ENCODE measurements at regions not wholly inside any gene's neighbourhood (a gene's known extent, or its start where the extent isn't known, plus 50 kb on each side); places are given as distances from the start of the nearest gene placed in this dataset.
"Not testable (repeated sequence)": the region's sequence is repeated elsewhere in the genome, so short reads cannot be mapped to it uniquely, and the experiment has no call there.

DNA sequence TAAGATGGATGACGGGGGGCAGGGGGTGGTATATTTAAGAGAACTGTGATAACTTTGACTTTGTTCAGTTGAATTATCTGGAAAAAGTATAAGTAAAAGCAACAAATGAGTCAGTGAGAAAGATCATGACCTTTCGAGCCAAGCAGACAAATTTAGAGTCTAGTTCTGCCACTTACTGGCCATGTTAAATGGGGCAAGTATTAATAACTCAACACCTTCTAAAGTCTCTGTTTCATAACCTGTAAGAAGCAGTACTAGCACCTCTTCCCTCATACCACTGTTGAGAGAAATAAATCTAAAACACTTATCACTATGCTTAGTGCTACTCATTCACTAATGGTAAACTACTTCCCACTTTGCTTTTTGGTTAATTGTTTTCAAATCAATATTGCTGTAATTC is 604.4 kb upstream of the LRRN3 start:
- DNase-seq (ENCODE audit: extremely low read depth, insufficient read length), result no peak

DNA sequence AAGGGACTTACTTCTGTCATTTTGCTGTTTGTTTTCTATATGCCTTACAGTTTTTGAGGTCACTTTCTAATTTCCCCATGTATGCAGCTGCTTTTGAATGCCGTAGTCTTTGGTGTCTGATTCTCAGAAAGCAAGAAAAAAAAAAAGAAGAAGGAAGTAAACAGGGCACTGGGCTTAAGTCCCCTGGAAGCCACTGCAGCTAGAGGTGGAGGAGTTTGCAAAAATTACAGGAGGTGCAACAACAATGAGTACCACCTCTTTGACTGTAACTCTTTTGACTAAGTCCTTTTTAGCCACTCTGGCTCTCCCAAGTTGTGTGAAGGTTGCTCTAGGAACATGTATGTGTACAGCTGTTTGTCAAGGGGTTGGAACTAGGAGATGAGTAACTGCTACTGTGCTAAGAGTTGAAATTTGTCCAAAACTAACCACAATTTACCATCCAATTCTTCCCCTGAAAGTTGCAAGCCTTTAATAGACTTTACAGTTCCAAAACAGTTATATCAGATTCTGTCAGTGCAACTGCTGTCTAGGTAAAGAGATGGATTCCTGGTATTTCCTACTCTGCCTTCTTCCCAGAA is 588.0 kb upstream of the LRRN3 start:
- Histone ChIP-seq H3K4me3 (replicated peaks; ENCODE audit: low read depth, low read length) (no peak overlapping the region), H3K36me3 (ENCODE audit: control insufficient read depth, insufficient read depth, low read length) (no peaks in the 10 kb centered on the region), H3K27me3 (replicated peaks; ENCODE audit: control insufficient read depth, insufficient read depth, low read length) (no peaks in the 10 kb centered on the region)
- TF ChIP-seq, protein P1, sequence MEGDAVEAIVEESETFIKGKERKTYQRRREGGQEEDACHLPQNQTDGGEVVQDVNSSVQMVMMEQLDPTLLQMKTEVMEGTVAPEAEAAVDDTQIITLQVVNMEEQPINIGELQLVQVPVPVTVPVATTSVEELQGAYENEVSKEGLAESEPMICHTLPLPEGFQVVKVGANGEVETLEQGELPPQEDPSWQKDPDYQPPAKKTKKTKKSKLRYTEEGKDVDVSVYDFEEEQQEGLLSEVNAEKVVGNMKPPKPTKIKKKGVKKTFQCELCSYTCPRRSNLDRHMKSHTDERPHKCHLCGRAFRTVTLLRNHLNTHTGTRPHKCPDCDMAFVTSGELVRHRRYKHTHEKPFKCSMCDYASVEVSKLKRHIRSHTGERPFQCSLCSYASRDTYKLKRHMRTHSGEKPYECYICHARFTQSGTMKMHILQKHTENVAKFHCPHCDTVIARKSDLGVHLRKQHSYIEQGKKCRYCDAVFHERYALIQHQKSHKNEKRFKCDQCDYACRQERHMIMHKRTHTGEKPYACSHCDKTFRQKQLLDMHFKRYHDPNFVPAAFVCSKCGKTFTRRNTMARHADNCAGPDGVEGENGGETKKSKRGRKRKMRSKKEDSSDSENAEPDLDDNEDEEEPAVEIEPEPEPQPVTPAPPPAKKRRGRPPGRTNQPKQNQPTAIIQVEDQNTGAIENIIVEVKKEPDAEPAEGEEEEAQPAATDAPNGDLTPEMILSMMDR (IDR thresholded peaks at IDR 0.05; ENCODE audit: insufficient read depth, low read length, poor library complexity, severe bottlenecking), result no peak
- DNase-seq (ENCODE audit: extremely low read depth, insufficient read length), result no peak

More for the DNA sequence above, 604.4 kb upstream of the LRRN3 start:
- TF ChIP-seq, protein P1 (IDR thresholded peaks at IDR 0.05; ENCODE audit: insufficient read depth, low read length, poor library complexity, severe bottlenecking), result no peak
- no peaks in the 10 kb centered on the region for H3K27me3 ChIP-seq (replicated peaks; ENCODE audit: control insufficient read depth, insufficient read depth, low read length)
- H3K4me3 ChIP-seq (replicated peaks; ENCODE audit: low read depth, low read length), result no peak overlapping the region
- H3K36me3 ChIP-seq (ENCODE audit: control insufficient read depth, insufficient read depth, low read length), result no peaks in the 10 kb centered on the region

DNA sequence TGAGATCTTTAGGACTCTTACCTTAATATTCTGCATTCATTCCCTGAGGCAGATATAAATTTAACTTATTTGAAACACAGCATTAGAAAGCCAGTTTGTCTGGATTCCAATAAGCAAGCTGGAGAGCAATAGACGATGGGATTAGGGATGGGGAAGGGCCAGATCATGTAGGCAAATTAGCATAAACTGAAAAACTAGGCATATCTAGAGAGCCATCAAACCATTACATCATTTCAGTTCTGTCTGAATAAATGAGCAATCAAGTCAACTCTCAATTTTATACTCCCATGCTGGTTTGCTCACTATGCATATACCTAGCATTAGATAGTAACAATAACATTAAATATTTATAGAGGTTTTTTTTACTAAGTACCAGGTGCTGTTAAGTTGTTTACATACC is 583.6 kb upstream of the LRRN3 start:
- no peaks in the 10 kb centered on the region for H3K36me3 ChIP-seq (ENCODE audit: control insufficient read depth, insufficient read depth, low read length)
- H3K27me3 ChIP-seq (replicated peaks; ENCODE audit: control insufficient read depth, insufficient read depth, low read length), result no peaks in the 10 kb centered on the region
- DNase-seq (ENCODE audit: extremely low read depth, insufficient read length), result no peak
- no peak overlapping the region for H3K4me3 ChIP-seq (replicated peaks; ENCODE audit: low read depth, low read length)
- TF ChIP-seq, protein P1 (IDR thresholded peaks at IDR 0.05; ENCODE audit: insufficient read depth, low read length, poor library complexity, severe bottlenecking), result no peak

DNA sequence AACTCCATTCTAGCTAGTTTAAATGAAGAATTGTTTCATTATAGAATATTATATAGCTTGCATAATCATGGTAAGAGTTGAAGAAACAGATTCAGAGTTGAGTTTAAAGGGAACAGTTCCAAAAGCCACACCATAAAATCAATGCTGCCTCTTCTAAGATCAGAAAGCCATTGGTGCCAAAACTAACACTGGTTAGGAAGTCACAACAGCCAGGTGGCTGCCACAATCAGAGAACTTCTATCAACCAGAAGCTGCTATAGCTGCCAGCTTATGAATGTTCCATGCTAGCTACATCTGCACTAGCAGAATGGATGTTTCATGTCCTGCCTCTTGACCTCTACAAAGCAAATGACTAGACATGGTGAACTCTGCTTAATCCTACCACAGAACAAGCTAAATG is 583.1 kb upstream of the LRRN3 start:
- DNase-seq (ENCODE audit: extremely low read depth, insufficient read length), result no peak
- H3K27me3 ChIP-seq (replicated peaks; ENCODE audit: control insufficient read depth, insufficient read depth, low read length), result no peaks in the 10 kb centered on the region
- H3K4me3 ChIP-seq (replicated peaks; ENCODE audit: low read depth, low read length), result no peak overlapping the region
- H3K36me3 ChIP-seq (ENCODE audit: control insufficient read depth, insufficient read depth, low read length), result no peaks in the 10 kb centered on the region
- TF ChIP-seq, protein P1 (IDR thresholded peaks at IDR 0.05; ENCODE audit: insufficient read depth, low read length, poor library complexity, severe bottlenecking), result no peak

DNA sequence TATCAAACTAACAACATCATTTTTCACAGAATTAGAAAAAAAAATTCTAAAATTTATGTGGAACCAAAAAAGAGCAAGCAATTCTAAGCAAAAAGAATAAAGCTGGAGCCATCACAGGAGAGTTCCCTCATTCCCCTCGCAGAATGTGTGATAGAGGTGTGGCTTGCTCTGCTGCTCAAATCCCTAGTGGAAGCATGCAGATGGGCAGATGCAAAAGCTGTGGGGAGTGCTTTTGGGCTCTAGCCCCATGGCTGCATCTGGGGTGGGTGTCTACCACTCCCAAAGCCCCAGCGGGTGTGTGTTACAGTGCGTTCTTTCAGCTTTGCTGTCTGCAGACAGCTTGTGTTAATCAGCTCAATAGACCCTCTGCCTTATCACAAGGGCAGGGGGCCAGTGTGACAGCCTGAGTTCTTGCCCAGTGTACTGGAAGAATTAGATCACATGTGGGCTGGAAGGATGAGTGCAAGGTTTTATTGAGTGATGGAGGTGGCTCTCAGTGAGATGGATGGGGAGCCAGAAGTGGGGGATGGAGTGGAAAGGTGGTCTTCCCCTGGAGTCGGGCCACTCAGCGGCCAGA is 575.9 kb upstream of the LRRN3 start:
- not testable (repeated sequence) for H3K36me3 ChIP-seq (ENCODE audit: control insufficient read depth, insufficient read depth, low read length); H3K27me3 ChIP-seq (replicated peaks; ENCODE audit: control insufficient read depth, insufficient read depth, low read length); DNase-seq (ENCODE audit: extremely low read depth, insufficient read length); H3K4me3 ChIP-seq (replicated peaks; ENCODE audit: low read depth, low read length)

DNA sequence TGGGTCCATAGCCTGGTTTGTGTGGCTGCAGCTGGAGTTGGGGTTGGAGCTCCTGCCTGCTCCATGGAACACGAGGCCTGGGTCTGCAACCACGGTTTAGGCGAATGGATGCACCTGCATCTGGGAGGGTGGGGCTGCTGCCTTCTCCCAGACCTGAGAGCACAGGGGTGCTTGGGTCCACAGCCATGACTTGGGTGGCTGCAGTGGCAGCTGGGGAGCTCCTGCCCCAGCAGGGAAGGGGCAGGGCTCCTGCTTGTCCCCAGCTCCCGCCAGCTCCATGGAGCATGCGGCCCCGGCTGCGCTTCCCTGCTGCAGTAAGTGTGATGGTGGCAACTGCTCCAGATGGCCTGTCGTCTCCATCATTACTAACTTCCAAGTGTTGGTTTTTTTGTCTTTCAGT is 571.1 kb upstream of the LRRN3 start:
- no peaks in the 10 kb centered on the region for H3K27me3 ChIP-seq (replicated peaks; ENCODE audit: control insufficient read depth, insufficient read depth, low read length)
- no peak overlapping the region for H3K4me3 ChIP-seq (replicated peaks; ENCODE audit: low read depth, low read length)
- H3K36me3 ChIP-seq (ENCODE audit: control insufficient read depth, insufficient read depth, low read length), result no peaks in the 10 kb centered on the region
- TF ChIP-seq, protein P1 (IDR thresholded peaks at IDR 0.05; ENCODE audit: insufficient read depth, low read length, poor library complexity, severe bottlenecking), result no peak
- no peak for DNase-seq (ENCODE audit: extremely low read depth, insufficient read length)
